ENCODE measurements at regions not wholly inside any gene's neighbourhood (a gene's known extent, or its start where the extent isn't known, plus 50 kb on each side); places are given as distances from the start of the nearest gene placed in this dataset.

- DNase-seq: no peak
Measured at GRCh38 chr21:35208810-35209517, 159.9 kb upstream of the RUNX1 start.

- no peak for DNase-seq
Measured at GRCh38 chr21:35208104-35208503, 159.0 kb upstream of the RUNX1 start.

- no peak for DNase-seq
Measured at GRCh38 chr21:35207322-35207721, 158.2 kb upstream of the RUNX1 start.

GRCh38 chr21:35206141-35207125 is 157.3 kb upstream of the RUNX1 start:
- no peak for DNase-seq

DNA sequence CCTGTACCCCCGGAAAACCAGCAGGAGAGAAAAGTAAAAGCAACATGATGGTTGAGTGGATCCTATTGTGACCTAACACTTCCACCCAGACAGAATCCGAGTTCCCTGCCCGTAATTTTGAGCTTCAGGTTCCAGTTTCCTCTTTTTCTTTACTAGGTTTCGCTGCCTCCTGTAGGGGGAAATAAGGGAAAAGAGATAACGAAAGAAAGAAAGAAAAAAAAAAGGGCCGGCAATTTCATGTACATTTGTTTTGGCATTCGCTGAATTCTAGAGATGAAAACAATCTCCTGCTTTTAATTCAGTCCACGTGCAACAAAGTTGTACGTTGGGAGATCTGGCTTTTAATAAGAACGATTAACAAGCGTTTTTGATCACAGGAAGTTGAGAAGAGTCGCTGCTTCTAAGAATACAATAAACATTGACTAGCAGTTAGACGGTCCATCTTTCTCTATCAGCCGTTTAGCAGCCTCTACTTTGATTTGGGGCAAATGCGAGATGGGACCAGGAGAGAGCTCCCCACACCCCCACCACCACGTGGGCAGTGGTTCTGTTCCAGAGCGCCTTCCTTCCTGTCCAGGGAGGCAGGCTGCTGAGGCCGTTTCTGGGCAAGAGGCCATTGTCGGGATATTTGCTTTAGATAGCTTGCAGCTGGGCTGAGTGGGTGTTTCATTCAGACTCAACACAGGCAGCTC is 155.9 kb upstream of the RUNX1 start:
- DNase-seq: no peak

GRCh38 chr21:35204125-35204524 is 155.0 kb upstream of the RUNX1 start:
- DNase-seq: no peak

- no peak for DNase-seq
Measured at GRCh38 chr21:35203093-35203977, 154.2 kb upstream of the RUNX1 start.

DNA sequence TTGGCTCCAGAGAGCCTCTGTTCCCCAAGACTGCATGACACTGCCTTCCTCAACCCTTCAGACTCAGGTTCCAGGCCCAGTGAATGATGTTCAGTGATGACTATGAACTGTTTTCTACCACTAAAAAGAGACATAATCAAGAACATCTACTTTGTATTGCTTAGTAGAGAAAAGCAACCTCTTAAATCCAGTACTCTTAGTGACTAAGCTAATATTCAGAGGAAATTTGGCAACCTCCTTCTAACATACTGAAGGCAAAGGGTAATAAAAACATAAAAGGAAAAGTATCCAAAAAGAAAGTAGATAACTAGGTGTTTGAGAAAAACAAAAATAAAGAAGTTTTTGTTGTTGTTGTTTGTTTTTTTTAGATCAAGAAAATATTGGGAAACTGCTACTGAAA is 153.3 kb upstream of the RUNX1 start:
- DNase-seq: no peak

GRCh38 chr21:35201799-35202198 is 152.7 kb upstream of the RUNX1 start:
- no peak for DNase-seq

DNA sequence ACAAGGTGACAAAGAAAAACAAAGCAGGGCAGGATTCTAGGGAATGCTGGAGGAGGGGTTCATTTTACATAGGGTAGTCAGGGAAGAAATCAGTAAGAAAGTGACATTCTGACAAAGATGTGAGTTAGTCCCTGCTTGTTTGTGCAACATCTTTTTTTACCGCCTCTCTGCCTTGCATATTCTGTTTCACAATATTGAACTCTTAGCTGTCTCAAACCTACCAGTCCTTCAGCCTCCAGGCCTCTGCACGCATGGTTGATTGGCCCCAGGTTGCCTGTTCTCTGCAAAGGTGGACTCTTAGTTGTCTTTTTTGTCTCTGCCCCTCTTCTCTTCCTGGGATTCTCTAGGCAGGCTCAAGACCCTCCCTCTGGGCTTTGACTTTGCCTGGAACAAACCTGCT is 152.2 kb upstream of the RUNX1 start:
- DNase-seq: no peak

- no peak for DNase-seq
Measured at GRCh38 chr21:35199733-35200015, 150.6 kb upstream of the RUNX1 start.

- no peak for DNase-seq
Measured at GRCh38 chr21:35198982-35199732, 150.1 kb upstream of the RUNX1 start.

GRCh38 chr21:35198565-35198964 is 149.5 kb upstream of the RUNX1 start:
- DNase-seq: no peak

GRCh38 chr21:35197992-35198431 is 148.9 kb upstream of the RUNX1 start:
- DNase-seq: no peak

DNA sequence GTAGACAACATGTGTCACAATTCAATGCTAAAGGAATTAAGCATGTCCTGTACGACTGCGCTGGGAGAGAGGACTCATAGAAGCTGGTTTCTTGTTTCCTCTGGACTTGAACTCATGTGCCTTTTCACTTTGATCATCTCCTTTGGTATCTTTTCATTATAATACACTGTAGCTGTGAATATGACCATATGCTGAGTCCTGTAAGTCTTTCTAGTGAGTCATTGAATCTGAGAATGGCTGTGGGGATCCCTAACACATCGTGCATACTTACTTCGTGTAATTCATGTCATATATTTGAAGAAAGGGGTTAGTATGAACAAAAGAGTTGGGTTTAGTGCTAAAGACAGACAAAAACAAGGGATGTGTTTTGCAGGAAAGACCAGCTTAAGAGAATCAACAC is 148.1 kb upstream of the RUNX1 start:
- DNase-seq: no peak

GRCh38 chr21:35196128-35196527 is 147.0 kb upstream of the RUNX1 start:
- DNase-seq: no peak

DNA sequence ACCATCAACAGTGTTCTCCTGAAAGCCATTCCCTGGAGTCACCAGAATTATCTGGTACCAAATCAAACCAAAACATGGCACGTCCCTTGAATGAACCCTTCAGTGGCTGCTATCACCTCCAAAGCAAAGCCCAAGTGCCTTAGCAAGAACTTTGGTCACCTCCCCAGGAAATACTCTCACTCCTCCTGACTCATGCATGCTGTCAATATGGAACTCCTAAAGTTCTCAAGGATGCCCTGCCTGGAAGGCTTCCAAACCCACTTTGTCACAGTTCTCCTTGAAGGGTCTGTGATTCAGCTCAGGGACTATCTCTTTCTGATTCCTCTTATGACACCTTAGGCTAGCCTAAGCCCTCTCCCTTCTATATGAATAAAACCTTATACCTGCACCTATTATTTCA is 146.1 kb upstream of the RUNX1 start:
- no peak for DNase-seq

DNA sequence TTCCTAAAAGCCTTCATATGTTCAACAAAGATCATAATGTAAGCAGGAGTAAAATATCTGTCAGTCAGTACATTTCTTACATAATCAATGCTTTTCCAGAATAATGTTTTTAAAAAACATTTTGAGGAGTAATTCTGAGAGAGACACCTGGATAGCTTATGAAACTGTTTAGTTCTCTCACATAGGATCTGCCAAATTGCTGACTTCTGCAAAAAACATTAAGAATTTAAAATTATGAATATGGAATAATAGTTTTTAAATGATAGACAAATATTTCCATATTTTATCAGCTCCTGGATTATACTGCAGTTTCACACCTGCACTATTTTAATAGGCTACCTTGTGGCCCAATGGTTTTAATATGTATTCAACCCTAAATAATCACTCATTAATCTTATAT is 142.7 kb upstream of the RUNX1 start:
- no peak for DNase-seq

- DNase-seq: no peak
Measured at GRCh38 chr21:35191128-35191527, 142.0 kb upstream of the RUNX1 start.

DNA sequence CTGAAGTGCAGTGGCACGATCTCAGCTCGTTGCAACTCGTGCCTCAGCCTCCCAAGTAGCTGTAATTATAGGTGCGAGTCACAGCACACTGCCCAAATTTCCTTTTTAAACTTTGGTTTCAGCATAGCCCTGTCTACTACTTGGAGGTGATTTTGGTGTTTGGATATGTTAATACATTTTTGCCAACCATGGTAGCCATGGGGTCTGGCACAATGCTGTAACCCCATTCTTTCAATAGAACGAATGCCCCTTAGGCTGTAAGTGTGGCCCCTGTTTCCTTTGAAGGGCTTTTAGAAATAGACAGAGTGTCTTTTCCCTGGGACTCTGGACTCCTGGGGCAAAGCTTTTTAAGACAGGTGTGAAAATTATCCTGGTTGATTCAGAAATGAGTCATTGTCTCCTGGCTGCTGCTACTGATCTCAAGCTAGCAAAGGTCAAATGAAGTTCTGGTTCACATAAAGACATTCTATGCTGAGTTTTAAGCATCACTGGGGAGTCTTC is 141.1 kb upstream of the RUNX1 start:
- no peak for DNase-seq

DNA sequence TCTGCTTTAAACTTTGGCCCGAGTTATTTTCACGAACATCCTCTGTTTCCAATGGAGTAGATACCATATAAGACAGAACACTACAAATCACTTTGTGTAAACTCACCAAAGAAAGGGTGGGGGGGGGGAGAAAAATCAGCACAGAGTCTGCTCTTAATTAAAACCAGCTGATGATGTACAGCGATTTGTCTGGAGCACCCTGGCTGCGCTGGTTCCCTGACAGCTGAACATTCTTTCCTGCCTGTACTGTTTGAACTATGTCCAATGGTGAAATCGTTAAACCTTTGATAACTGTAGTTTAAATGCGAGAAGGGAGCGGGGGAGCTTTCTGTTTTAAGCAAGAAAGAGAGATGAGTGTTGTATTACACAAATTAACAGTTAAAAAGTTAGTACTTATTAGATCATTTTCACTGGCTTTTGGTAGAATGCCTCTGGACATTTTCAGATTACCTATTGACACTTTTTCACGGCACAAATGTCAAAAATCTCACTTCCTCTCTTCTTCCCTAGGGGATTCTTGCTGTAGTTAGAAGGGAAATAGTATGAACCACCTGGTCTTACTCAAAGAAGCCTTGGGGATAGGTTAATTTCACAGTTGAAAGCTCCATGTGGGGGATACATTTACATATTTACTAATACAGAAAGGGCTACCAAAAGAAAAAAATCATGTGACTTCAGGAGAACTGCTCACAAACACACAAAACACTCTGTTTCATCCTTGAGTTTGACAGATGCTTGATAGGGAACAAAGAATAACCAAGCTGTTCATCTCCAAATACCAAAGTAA is 140.2 kb upstream of the RUNX1 start:
- no peak for DNase-seq
